GM12873 (cell line): ENCODE measurements at regions not wholly inside any gene's neighbourhood (a gene's known extent, or its start where the extent isn't known, plus 50 kb on each side); places are given as distances from the start of the nearest gene placed in this dataset.

Experiments
- CTCF ChIP-seq: IDR thresholded peaks from 2 replicates; pipeline ENCODE4 v1.5.1; 2012; ENCODE audit warnings: low read depth, mild to moderate bottlenecking, moderate library complexity, low read length, control low read depth; ENCODE audit not compliant: insufficient read depth; ENCODE audit errors: missing control alignments

GRCh38 chr6:141057761-141058160, 1075.0 kb upstream of the GJE1 start:
- no peak for TF ChIP-seq CTCF

DNA sequence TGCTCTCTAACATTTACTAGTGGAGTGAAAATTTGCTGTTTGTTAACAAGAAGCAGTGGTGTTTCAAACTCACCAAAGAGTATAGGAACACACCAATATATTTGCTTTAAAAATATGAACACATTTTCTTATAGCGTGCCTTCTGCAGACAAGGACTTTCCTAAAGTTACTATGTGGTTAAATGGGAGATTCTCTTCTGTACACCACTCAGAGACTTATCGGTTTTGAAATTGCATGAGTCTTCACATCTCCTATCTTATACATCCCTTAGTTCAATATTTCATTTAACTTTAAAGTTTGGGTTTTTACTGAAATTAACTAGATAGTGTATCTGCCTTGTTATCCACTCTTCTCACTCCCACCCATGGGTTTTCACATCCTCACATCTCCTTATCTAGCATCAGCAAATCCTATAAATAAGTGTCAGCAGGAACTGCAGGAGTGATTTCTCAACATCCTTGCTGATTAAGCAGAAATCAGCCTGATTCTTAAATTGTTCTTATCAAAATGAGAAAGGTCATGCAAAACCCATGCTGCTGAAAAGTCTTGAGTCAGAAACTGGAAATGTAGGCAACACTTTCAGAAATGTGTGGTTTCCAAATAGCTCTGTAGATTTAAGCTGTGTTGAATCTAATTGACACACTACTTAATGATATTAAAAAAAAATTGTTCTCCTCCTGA, 1075.6 kb upstream of the GJE1 start:
- no peak for TF ChIP-seq CTCF

- no peak for TF ChIP-seq CTCF
Observed at GRCh38 chr6:141050471-141050870, 1082.3 kb upstream of the GJE1 start.

DNA sequence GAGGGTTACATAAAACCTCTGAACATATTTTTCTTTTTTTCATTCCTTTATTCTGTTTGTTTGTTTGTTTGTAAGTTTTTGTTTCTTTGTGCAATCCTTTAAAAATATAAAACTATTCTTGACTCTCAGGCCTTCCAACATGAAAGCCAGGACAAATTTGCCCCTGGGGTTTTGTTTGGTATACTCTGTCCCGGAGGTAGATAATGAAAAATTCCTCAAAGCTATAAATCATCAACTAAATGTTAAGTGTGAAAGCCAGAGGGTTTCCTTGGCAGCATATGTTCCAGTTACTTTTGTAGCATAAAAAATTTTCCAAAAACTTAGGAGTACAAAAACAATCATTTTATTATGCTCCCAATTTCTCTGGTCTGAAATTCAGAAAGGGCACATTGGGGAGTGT, 1084.3 kb upstream of the GJE1 start:
- TF ChIP-seq CTCF, result no peak

DNA sequence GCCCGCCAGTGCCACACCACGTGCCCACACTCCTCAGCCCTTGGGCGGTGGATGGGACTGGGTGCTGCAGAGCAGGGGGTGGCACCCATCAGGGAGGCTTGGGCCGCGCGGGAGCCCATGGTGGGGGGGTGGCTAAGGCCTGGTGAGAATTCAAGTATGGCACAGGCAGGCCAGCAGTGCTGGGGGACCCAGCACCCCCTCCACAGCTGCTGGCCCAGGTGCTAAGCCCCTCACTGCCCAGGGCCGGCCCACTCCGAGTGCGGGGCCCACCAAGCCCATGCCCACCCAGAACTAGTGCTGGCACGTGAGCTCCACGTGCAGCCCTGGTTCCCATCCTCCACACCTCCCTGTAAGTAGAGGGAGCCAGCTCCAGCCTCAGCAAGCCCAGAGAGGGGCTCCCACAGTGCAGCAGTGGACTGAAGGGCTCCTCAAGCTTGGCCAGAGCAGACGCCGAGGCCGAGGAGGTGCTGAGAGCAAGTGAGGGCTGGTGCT, 1091.1 kb upstream of the GJE1 start:
- no peak for TF ChIP-seq CTCF

DNA sequence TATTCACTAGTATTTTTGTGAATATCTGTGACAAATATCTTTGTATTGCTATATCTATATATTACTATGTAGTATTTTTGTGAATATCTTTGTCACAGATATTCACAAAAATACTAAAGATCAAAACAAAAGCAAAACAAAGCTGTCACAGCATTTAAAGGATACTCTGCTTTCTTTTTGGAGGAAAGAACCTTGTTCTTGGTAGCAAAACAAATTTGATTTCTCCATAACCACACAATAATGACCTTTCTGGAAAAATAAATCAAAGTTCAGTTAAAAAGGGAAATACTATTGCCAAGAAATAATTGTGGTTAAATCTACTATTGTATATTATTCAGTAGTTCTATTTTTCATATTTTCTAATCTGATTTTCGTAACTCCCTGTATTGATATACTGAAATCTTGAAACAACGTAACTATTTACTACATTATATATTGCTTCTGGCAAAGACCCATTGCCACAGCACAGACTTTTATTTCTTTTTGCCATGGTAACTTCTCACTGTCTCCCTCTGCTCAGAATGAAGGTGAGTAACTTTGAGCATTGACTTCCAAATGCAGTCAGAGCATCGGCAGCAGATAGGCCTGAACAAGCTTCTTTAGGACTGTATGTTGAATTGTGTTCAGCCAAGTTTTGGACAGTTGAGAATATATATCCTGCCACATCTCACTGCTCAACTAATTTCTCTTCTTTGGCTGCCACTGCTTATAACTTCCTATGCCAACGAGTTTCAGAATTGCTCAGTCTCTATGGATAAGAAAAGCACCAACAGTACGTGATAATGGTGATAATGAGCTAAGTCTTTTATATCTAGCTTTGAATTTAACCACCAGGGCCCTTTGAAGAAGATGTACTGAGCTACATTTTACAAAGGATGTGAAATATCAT, 1097.2 kb upstream of the GJE1 start:
- TF ChIP-seq CTCF, result no peak

DNA sequence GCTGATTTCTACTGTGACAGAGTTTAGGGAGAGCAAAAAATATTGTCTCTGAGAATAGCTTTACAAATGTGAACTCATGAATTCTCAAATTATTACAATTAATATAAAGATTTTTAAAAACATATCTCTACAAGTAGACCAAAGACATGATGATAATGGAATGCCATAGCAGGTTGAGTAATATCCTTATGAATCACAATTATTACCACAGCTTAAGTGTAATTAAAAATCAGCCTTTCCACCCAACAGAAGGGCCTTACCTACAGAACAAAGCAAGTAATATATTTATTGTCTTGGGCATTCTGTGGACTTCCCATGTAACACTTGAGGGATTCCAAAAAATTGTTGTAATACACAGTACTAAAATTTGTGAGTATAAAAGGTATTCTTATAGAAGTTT, 1099.6 kb upstream of the GJE1 start:
- no peak for TF ChIP-seq CTCF
